ENCODE measurements at regions not wholly inside any gene's neighbourhood (a gene's known extent, or its start where the extent isn't known, plus 50 kb on each side); places are given as distances from the start of the nearest gene placed in this dataset.

DNA sequence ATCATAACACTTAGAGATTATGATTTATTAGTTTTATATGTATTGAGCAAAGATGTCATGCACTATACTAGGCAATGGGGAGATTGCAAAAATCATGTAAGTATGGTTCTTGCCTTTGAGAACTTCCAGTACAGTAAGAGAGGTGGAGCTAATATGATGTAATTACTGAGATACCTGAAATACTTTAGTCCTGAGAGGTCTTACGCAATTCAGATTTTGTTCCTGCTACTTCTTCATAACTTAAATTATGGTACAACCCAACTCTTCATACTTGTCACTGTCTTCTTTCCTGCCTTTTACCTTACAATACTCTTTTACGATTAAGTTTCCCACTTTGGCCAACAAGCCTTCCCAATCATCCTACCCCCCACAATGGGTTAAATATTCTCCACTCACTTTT lies 564.2 kb upstream of the PITX2 start:
- TF ChIP-seq, protein P1, sequence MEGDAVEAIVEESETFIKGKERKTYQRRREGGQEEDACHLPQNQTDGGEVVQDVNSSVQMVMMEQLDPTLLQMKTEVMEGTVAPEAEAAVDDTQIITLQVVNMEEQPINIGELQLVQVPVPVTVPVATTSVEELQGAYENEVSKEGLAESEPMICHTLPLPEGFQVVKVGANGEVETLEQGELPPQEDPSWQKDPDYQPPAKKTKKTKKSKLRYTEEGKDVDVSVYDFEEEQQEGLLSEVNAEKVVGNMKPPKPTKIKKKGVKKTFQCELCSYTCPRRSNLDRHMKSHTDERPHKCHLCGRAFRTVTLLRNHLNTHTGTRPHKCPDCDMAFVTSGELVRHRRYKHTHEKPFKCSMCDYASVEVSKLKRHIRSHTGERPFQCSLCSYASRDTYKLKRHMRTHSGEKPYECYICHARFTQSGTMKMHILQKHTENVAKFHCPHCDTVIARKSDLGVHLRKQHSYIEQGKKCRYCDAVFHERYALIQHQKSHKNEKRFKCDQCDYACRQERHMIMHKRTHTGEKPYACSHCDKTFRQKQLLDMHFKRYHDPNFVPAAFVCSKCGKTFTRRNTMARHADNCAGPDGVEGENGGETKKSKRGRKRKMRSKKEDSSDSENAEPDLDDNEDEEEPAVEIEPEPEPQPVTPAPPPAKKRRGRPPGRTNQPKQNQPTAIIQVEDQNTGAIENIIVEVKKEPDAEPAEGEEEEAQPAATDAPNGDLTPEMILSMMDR (IDR thresholded peaks at IDR 0.05; ENCODE audit: low read depth, low read length, missing input control) = no peak
- TF ChIP-seq RXRA (IDR thresholded peaks at IDR 0.05) = no peak
- TF ChIP-seq TAF1 (conservative IDR thresholded peaks at IDR 0.05) = no peak
- TF ChIP-seq JUND (IDR thresholded peaks at IDR 0.05) = no peak
- TF ChIP-seq RAD21 (IDR thresholded peaks at IDR 0.05) = no peak
- TF ChIP-seq, protein P2, sequence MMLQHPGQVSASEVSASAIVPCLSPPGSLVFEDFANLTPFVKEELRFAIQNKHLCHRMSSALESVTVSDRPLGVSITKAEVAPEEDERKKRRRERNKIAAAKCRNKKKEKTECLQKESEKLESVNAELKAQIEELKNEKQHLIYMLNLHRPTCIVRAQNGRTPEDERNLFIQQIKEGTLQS (IDR thresholded peaks at IDR 0.05) = no peak
- TF ChIP-seq YY1 (IDR thresholded peaks at IDR 0.05) = no peak
- no peak for TF ChIP-seq FOXA1 (IDR thresholded peaks at IDR 0.05)
- TF ChIP-seq, protein P3, sequence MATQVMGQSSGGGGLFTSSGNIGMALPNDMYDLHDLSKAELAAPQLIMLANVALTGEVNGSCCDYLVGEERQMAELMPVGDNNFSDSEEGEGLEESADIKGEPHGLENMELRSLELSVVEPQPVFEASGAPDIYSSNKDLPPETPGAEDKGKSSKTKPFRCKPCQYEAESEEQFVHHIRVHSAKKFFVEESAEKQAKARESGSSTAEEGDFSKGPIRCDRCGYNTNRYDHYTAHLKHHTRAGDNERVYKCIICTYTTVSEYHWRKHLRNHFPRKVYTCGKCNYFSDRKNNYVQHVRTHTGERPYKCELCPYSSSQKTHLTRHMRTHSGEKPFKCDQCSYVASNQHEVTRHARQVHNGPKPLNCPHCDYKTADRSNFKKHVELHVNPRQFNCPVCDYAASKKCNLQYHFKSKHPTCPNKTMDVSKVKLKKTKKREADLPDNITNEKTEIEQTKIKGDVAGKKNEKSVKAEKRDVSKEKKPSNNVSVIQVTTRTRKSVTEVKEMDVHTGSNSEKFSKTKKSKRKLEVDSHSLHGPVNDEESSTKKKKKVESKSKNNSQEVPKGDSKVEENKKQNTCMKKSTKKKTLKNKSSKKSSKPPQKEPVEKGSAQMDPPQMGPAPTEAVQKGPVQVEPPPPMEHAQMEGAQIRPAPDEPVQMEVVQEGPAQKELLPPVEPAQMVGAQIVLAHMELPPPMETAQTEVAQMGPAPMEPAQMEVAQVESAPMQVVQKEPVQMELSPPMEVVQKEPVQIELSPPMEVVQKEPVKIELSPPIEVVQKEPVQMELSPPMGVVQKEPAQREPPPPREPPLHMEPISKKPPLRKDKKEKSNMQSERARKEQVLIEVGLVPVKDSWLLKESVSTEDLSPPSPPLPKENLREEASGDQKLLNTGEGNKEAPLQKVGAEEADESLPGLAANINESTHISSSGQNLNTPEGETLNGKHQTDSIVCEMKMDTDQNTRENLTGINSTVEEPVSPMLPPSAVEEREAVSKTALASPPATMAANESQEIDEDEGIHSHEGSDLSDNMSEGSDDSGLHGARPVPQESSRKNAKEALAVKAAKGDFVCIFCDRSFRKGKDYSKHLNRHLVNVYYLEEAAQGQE (IDR thresholded peaks at IDR 0.05) = no peak
- no peak for TF ChIP-seq HNF4G (IDR thresholded peaks at IDR 0.05)
- TF ChIP-seq, protein P4, sequence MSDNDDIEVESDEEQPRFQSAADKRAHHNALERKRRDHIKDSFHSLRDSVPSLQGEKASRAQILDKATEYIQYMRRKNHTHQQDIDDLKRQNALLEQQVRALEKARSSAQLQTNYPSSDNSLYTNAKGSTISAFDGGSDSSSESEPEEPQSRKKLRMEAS (IDR thresholded peaks at IDR 0.05) = no peak
- TF ChIP-seq GABPA (IDR thresholded peaks at IDR 0.05 in 1 of 2, conservative IDR thresholded peaks at IDR 0.05 in 1 of 2) = no peak

Measured in liver (tissue), 3 donors.